Bronchial epithelial cell (primary cell): ENCODE measurements at regions not wholly inside any gene's neighbourhood (a gene's known extent, or its start where the extent isn't known, plus 50 kb on each side); places are given as distances from the start of the nearest gene placed in this dataset.

ENCODE experiments used
- DNase-seq: peaks from one replicate; pipeline ENCODE4 v3.0.0-alpha.2; 2010; ENCODE audit warnings: low read depth
- FAIRE-seq: peaks from 2 replicates; lab custom pipeline; 2011; peaks lifted over from hg19 to GRCh38; lab: Jason Lieb, UNC
- H3K27me3 ChIP-seq: 2 replicates; pipeline ENCODE4 v1.5.1; 2011; ENCODE audit warnings: low read length; ENCODE audit not compliant: control insufficient read depth, insufficient read depth
- H3K36me3 ChIP-seq: 2 replicates; pipeline ENCODE4 v1.5.1; 2011; ENCODE audit warnings: low read length; ENCODE audit not compliant: control insufficient read depth, insufficient read depth
- H3K4me3 ChIP-seq: 2 replicates; pipeline ENCODE4 v1.5.1; 2011; ENCODE audit warnings: mild to moderate bottlenecking, low read depth, low read length, control low read depth
- TF ChIP-seq, protein P1 (sequence below): IDR thresholded peaks from 2 replicates; pipeline ENCODE4 v1.5.1; 2011; ENCODE audit warnings: mild to moderate bottlenecking, moderate library complexity, low read length, control low read depth, inconsistent platforms; ENCODE audit not compliant: insufficient read depth, severe bottlenecking

- no peaks in the 10 kb centered on the region for H3K27me3 ChIP-seq
- FAIRE-seq = no peak
- no peak overlapping the region for H3K4me3 ChIP-seq
- TF ChIP-seq, protein P1, sequence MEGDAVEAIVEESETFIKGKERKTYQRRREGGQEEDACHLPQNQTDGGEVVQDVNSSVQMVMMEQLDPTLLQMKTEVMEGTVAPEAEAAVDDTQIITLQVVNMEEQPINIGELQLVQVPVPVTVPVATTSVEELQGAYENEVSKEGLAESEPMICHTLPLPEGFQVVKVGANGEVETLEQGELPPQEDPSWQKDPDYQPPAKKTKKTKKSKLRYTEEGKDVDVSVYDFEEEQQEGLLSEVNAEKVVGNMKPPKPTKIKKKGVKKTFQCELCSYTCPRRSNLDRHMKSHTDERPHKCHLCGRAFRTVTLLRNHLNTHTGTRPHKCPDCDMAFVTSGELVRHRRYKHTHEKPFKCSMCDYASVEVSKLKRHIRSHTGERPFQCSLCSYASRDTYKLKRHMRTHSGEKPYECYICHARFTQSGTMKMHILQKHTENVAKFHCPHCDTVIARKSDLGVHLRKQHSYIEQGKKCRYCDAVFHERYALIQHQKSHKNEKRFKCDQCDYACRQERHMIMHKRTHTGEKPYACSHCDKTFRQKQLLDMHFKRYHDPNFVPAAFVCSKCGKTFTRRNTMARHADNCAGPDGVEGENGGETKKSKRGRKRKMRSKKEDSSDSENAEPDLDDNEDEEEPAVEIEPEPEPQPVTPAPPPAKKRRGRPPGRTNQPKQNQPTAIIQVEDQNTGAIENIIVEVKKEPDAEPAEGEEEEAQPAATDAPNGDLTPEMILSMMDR = no peak
- H3K36me3 ChIP-seq = no peaks in the 10 kb centered on the region
- DNase-seq = no peak
Observed at GRCh38 chr4:125693228-125693627, 378.5 kb downstream of the FAT4 start.

GRCh38 chr4:125702406-125702805, 387.7 kb downstream of the FAT4 start:
- DNase-seq = no peak
- no peaks in the 10 kb centered on the region for H3K36me3 ChIP-seq
- H3K4me3 ChIP-seq = no peak overlapping the region
- no peak for FAIRE-seq
- no peaks in the 10 kb centered on the region for H3K27me3 ChIP-seq
- TF ChIP-seq, protein P1 = no peak

DNA sequence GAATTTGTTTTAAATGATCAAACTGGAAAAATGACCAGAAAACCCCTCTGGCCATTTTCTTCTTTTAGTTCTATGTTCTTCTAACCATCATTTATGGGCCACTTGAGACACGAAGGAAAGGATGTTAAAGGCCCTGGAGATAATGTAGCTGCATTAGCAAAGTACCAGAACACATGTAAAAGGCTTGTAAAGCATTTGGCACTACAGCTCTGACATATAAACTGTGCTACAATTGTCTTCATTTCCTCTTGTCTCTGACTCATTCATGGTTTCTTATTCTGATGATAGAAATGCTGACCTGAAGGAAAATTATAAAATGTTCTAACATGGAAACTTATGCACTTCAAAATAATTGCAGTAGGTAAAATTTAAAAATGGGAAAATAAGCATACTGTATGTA, 388.7 kb downstream of the FAT4 start:
- DNase-seq (peak; percentile 51), FAIRE-seq (no peak)
- TF ChIP-seq, protein P1 = no peak

DNA sequence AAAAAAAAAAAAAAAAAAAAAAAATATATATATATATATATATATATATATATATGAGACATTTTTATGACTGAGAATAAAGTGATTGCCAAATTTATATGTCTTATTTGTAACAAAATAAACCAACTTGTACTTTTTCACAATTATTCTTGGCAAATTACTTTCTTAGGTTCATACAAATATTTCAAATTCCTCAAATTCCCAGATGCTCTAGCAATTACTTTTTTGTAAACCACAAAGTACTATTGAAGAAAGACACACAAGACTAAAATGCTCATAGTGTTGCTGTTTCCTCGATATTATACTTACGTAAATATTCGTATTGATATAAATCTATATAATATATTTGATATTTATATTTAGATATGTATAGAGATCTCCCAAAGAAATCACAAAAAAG, 390.0 kb downstream of the FAT4 start:
- TF ChIP-seq, protein P1 = no peak
- no peak for FAIRE-seq
- no peaks in the 10 kb centered on the region for H3K27me3 ChIP-seq
- no peak overlapping the region for H3K4me3 ChIP-seq
- no peaks in the 10 kb centered on the region for H3K36me3 ChIP-seq
- DNase-seq = no peak

More for the DNA sequence above, 388.7 kb downstream of the FAT4 start:
- Histone ChIP-seq H3K27me3 (no peaks in the 10 kb centered on the region), H3K4me3 (no peak overlapping the region), H3K36me3 (no peaks in the 10 kb centered on the region)

- no peaks in the 10 kb centered on the region for H3K27me3 ChIP-seq
- no peak overlapping the region for H3K4me3 ChIP-seq
- DNase-seq (no peak), FAIRE-seq (no peak)
- no peaks in the 10 kb centered on the region for H3K36me3 ChIP-seq
- TF ChIP-seq, protein P1 = no peak
Observed at GRCh38 chr4:125705681-125706080, 390.9 kb downstream of the FAT4 start.

GRCh38 chr4:125707397-125707796, 392.6 kb downstream of the FAT4 start:
- TF ChIP-seq, protein P1 = no peak
- Histone ChIP-seq H3K27me3 (no peaks in the 10 kb centered on the region), H3K4me3 (no peak overlapping the region), H3K36me3 (no peaks in the 10 kb centered on the region)
- DNase-seq (no peak), FAIRE-seq (no peak)
